Panc1 (cell line): ENCODE measurements at regions not wholly inside any gene's neighbourhood (a gene's known extent, or its start where the extent isn't known, plus 50 kb on each side); places are given as distances from the start of the nearest gene placed in this dataset.

Experiments
- ATAC-seq: fragments of 200-7000 bp; cut with Tn5 transposase; 2 replicates; pipeline ENCODE4 v1.9.1; 2020; ENCODE audit warnings: mild to moderate bottlenecking, moderate library complexity
- BruUV-seq: library from RNA; stranded (reverse); fragments of 400-500 nt; replicated peaks from 2 replicates; lab custom pipeline; 2021; lab: Mats Ljungman, UMichigan
- CTCF ChIA-PET: fragments of 300-600 bp; sonication (Branson Sonifier 250); formaldehyde crosslinking; loops from one replicate; lab custom pipeline; 2022; ENCODE audit warnings: antibody characterized with exemption; lab: Charles Lee
- POLR2A ChIA-PET: fragments of 300-600 bp; sonication (Branson Sonifier 250); formaldehyde crosslinking; loops from one replicate; lab custom pipeline; 2022; ENCODE audit warnings: antibody characterized with exemption; lab: Charles Lee
- DNase-seq: peaks from one replicate; pipeline ENCODE4 v3.0.0-alpha.2; 2010; ENCODE audit warnings: low read depth, low spot score
- H3K27ac ChIP-seq: 2 replicates; pipeline ENCODE4 v1.5.1; 2011; ENCODE audit warnings: mild to moderate bottlenecking, low read length, inconsistent platforms
- H3K27me3 ChIP-seq: fragments of 200-500 bp; sonication (Bioruptor generic); 2 replicates; pipeline ENCODE4 v1.6.0; 2014; ENCODE audit warnings: low read length, inconsistent platforms; ENCODE audit not compliant: control insufficient read depth, insufficient read depth
- H3K36me3 ChIP-seq: fragments of 200-500 bp; sonication (Bioruptor generic); 2 replicates; pipeline ENCODE4 v1.5.1; 2014; ENCODE audit warnings: inconsistent platforms, mild to moderate bottlenecking, low read length, moderate library complexity; ENCODE audit not compliant: control insufficient read depth, insufficient read depth
- H3K4me1 ChIP-seq: 2 replicates; pipeline ENCODE4 v1.5.1; 2011; ENCODE audit warnings: inconsistent platforms, mild to moderate bottlenecking, low read length, moderate library complexity; ENCODE audit not compliant: control insufficient read depth, insufficient read depth
- H3K4me3 ChIP-seq, 2 experiments: 2 replicates each; pipeline ENCODE4 v1.5.1; 2011 to 2012; ENCODE audit warnings: low read depth in 2 of 2, low read length in 2 of 2, mild to moderate bottlenecking in 2 of 2, inconsistent platforms in 1 of 2, moderate library complexity in 1 of 2
- H3K9me3 ChIP-seq: fragments of 200-500 bp; sonication (Bioruptor generic); 2 replicates; pipeline ENCODE4 v1.5.1; 2014; ENCODE audit warnings: low read depth, mild to moderate bottlenecking, inconsistent platforms, low read length, moderate library complexity; ENCODE audit not compliant: control insufficient read depth, insufficient read depth
- POLR2AphosphoS5 ChIP-seq: IDR thresholded peaks from 2 replicates; pipeline ENCODE4 v1.6.1; 2012; ENCODE audit warnings: mild to moderate bottlenecking, low read depth, low read length, moderate library complexity
- SIN3A ChIP-seq: IDR thresholded peaks from 2 replicates; pipeline ENCODE4 v1.6.1; 2012; ENCODE audit warnings: low read depth, mild to moderate bottlenecking, low read length, moderate library complexity, borderline replicate concordance; ENCODE audit not compliant: insufficient read depth
- TCF7L2 ChIP-seq: IDR thresholded peaks from 2 replicates; pipeline ENCODE4 v1.6.1; 2011; ENCODE audit warnings: mild to moderate bottlenecking, low read depth, low read length, inconsistent platforms
- in situ Hi-C: cut with HindIII; loops from 2 replicates; pipeline ENCODE4 v1.10.0; 2016; ENCODE audit warnings: low sequenced_read_pairs, low pct_unique_long_range_greater_than_20kb
- intact Hi-C: fragments of 100-400 bp; cut with micrococcal nuclease; formaldehyde crosslinking; loops from one replicate; pipeline ENCODE4 v1.10.0; 2022; ENCODE audit not compliant: unreplicated experiment
- TF ChIP-seq, protein P1 (sequence below): fragments of 450-650 bp; IDR thresholded peaks from 2 replicates; pipeline ENCODE4 v1.5.1; 2017; ENCODE audit warnings: mild to moderate bottlenecking
- TF ChIP-seq, protein P2 (sequence below), 2 experiments: IDR thresholded peaks; 2 replicates each; pipeline ENCODE4 v1.6.1; 2011 to 2012; ENCODE audit warnings: low read depth in 2 of 2, control low read depth in 1 of 2, low read length in 1 of 2, mild to moderate bottlenecking in 1 of 2, moderate library complexity in 1 of 2; ENCODE audit not compliant: insufficient read depth in 1 of 2

DNA sequence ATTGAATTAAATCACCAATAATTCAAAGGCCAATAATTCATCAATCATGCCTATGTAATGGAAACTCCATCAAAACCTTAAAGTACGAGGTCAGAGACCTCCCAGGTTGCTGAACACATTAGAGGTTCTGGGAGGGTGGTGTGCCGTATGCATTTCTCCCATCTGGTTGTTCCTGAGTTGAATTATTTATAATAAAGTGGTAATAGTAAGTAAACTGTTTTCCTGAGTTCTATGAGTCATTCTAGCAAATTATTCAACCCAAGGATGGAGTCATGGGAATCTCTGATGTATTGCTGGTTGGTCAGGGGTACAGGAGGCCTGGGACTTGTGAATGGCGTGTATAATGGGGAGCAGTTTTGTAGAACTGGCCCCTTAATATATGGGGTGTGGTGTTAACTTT is 191.7 kb downstream of the CARTPT start:
- intact Hi-C loops: no loop called here
- TF ChIP-seq, protein P1, sequence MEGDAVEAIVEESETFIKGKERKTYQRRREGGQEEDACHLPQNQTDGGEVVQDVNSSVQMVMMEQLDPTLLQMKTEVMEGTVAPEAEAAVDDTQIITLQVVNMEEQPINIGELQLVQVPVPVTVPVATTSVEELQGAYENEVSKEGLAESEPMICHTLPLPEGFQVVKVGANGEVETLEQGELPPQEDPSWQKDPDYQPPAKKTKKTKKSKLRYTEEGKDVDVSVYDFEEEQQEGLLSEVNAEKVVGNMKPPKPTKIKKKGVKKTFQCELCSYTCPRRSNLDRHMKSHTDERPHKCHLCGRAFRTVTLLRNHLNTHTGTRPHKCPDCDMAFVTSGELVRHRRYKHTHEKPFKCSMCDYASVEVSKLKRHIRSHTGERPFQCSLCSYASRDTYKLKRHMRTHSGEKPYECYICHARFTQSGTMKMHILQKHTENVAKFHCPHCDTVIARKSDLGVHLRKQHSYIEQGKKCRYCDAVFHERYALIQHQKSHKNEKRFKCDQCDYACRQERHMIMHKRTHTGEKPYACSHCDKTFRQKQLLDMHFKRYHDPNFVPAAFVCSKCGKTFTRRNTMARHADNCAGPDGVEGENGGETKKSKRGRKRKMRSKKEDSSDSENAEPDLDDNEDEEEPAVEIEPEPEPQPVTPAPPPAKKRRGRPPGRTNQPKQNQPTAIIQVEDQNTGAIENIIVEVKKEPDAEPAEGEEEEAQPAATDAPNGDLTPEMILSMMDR: no peak
- no peak for TF ChIP-seq TCF7L2
- ATAC-seq (no peak), DNase-seq (no peak)
- H3K4me3 ChIP-seq: no peak overlapping the region
- H3K9me3 ChIP-seq: no peaks in the 10 kb centered on the region
- POLR2A ChIA-PET: no interaction called here
- H3K36me3 ChIP-seq: no peaks in the 10 kb centered on the region
- no peaks in the 10 kb centered on the region; the same call in 1 of the 2 replicates for H3K27me3 ChIP-seq
- H3K4me1 ChIP-seq: no peaks in the 10 kb centered on the region
- no TSS peak for BruUV-seq
- CTCF ChIA-PET: no interaction called here
- in situ Hi-C loops: no loop called here
- no peak overlapping the region for H3K27ac ChIP-seq

DNA sequence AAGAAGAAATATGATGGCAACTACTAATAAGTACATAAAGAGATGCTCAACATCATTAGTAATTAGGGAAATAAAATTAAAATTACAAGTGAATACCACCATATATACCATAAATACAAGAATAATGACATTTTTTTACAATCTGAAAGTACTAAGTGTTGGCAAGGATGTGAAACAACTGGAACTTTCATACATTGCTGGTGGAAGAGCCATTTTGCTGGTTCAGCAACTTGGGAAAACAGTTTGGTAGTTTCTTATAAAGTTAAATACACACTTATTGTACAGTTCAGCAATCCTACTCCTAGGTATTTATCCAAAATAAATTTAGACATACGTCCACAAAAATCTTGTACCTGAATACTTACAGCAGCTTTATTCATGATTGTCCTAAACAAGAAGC is 192.9 kb downstream of the CARTPT start:
- H3K36me3 ChIP-seq: no peaks in the 10 kb centered on the region
- no peak overlapping the region for H3K4me3 ChIP-seq
- BruUV-seq: no TSS peak
- in situ Hi-C loops (no loop called here), intact Hi-C loops (no loop called here)
- ChIA-PET POLR2A (no interaction called here), CTCF (no interaction called here)
- no peak for DNase-seq
- TF ChIP-seq, protein P2, sequence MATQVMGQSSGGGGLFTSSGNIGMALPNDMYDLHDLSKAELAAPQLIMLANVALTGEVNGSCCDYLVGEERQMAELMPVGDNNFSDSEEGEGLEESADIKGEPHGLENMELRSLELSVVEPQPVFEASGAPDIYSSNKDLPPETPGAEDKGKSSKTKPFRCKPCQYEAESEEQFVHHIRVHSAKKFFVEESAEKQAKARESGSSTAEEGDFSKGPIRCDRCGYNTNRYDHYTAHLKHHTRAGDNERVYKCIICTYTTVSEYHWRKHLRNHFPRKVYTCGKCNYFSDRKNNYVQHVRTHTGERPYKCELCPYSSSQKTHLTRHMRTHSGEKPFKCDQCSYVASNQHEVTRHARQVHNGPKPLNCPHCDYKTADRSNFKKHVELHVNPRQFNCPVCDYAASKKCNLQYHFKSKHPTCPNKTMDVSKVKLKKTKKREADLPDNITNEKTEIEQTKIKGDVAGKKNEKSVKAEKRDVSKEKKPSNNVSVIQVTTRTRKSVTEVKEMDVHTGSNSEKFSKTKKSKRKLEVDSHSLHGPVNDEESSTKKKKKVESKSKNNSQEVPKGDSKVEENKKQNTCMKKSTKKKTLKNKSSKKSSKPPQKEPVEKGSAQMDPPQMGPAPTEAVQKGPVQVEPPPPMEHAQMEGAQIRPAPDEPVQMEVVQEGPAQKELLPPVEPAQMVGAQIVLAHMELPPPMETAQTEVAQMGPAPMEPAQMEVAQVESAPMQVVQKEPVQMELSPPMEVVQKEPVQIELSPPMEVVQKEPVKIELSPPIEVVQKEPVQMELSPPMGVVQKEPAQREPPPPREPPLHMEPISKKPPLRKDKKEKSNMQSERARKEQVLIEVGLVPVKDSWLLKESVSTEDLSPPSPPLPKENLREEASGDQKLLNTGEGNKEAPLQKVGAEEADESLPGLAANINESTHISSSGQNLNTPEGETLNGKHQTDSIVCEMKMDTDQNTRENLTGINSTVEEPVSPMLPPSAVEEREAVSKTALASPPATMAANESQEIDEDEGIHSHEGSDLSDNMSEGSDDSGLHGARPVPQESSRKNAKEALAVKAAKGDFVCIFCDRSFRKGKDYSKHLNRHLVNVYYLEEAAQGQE (IDR thresholded peaks at IDR 0.05; ENCODE audit: insufficient read depth in 1 of 2, low read depth in 2 of 2, low read length in 1 of 2): no peak
- TF ChIP-seq, protein P1: no peak
- TF ChIP-seq SIN3A: no peak
- TF ChIP-seq TCF7L2: no peak
- TF ChIP-seq POLR2AphosphoS5: no peak
- H3K4me1 ChIP-seq: no peaks in the 10 kb centered on the region
- ATAC-seq: no peak
- peaks cover 3% of the 10 kb centered on the region; the same call in 1 of the 2 replicates for H3K27me3 ChIP-seq
- H3K9me3 ChIP-seq: no peaks in the 10 kb centered on the region
- H3K27ac ChIP-seq: no peak overlapping the region
